Right lobe of liver (tissue), 6 donors: ENCODE measurements at regions not wholly inside any gene's neighbourhood (a gene's known extent, or its start where the extent isn't known, plus 50 kb on each side); places are given as distances from the start of the nearest gene placed in this dataset.

Source experiments
- ATAC-seq, 4 donors: fragments of 200-7000 bp; cut with Tn5 transposase; one replicate each; pipeline ENCODE4 v1.9.1; 2020; ENCODE audit warnings: mild to moderate bottlenecking in 4 of 4, moderate library complexity in 4 of 4
- DNase-seq, 3 donors: peaks; one replicate each; pipeline ENCODE4 v3.0.0-alpha.2; 2020
- H3K27ac ChIP-seq, 3 donors: fragments of 200-600 bp; one replicate each; pipeline ENCODE4 v1.8.0; 2022
- H3K27me3 ChIP-seq, 2 donors: fragments of 200-600 bp; one replicate each; pipeline ENCODE4 v1.8.0; 2022
- H3K36me3 ChIP-seq, 4 donors: fragments of 200-600 bp; sonication (generic) in 1 of 4; one replicate each; pipeline versions ENCODE4 v1.5.1 to v1.8.0; 2017 to 2022; ENCODE audit warnings: control low read depth in 1 of 4
- H3K4me1 ChIP-seq, 4 donors: fragments of 200-600 bp; sonication (generic) in 1 of 4; one replicate each; pipeline versions ENCODE4 v1.5.1 to v1.8.0; 2017 to 2022; ENCODE audit warnings: control low read depth in 1 of 4
- H3K4me3 ChIP-seq, 3 donors: fragments of 200-600 bp; one replicate each; pipeline ENCODE4 v1.8.0; 2022
- H3K9me3 ChIP-seq, 4 donors: fragments of 200-600 bp; sonication (generic) in 1 of 4; one replicate each; pipeline versions ENCODE4 v1.5.1 to v1.8.0; 2017 to 2022; ENCODE audit warnings: control low read depth in 1 of 4
- POLR2A ChIP-seq: fragments of 450-650 bp; IDR thresholded peaks from one replicate; pipeline ENCODE4 v1.6.1; 2017; ENCODE audit warnings: antibody characterized with exemption, mild to moderate bottlenecking
- WGBS: methylation state at CpG from one replicate; pipeline ENCODE4 v1.1.6; 2018; ENCODE audit warnings: low coverage, low lambda C conversion rate; ENCODE audit not compliant: insufficient coverage; ENCODE audit errors: missing lambda C conversion rate; 5-methylcytosine and 5-hydroxymethylcytosine counted together
- intact Hi-C, 2 donors: fragments of 100-400 bp; cut with DNase I; formaldehyde crosslinking; loops; one replicate each; pipeline versions ENCODE4 v1.11.2 to v1.14.1; 2022
- TF ChIP-seq, protein P1 (sequence below), 4 donors: fragments of 200-600 bp in 3 of 4; fragments of 450-650 bp in 1 of 4; IDR thresholded peaks; one replicate each; pipeline versions ENCODE4 v1.5.1 to v1.8.0; 2016 to 2022; ENCODE audit warnings: antibody characterized with exemption in 4 of 4, mild to moderate bottlenecking in 2 of 4
- donor health status: DM: no; HTN: yes; CAD: no.
- donor health status: DM: no; HTN: no; CAD: no.
- donor health status: DM: no; HTN: no; CAD: no.
- donor health status: DM: no; HTN: yes; CAD: no.
- donor health status: DM: no; HTN: yes; CAD: no.

GRCh38 chr1:195999022-195999421 is 609.2 kb downstream of the KCNT2 start:
- Histone ChIP-seq H3K9me3 (no peaks in the 10 kb centered on the region), H3K36me3 (no peaks in the 10 kb centered on the region), H3K4me1 (no peaks in the 10 kb centered on the region), H3K4me3 (no peak overlapping the region), H3K27me3 (no peaks in the 10 kb centered on the region), H3K27ac (no peak overlapping the region)
- no peak for DNase-seq
- ATAC-seq, result no peak
- intact Hi-C loops, result no loop called here
- 78% methylated on average over 2 of the region's 2 CpGs for WGBS
- no peak for TF ChIP-seq POLR2A
- TF ChIP-seq, protein P1, sequence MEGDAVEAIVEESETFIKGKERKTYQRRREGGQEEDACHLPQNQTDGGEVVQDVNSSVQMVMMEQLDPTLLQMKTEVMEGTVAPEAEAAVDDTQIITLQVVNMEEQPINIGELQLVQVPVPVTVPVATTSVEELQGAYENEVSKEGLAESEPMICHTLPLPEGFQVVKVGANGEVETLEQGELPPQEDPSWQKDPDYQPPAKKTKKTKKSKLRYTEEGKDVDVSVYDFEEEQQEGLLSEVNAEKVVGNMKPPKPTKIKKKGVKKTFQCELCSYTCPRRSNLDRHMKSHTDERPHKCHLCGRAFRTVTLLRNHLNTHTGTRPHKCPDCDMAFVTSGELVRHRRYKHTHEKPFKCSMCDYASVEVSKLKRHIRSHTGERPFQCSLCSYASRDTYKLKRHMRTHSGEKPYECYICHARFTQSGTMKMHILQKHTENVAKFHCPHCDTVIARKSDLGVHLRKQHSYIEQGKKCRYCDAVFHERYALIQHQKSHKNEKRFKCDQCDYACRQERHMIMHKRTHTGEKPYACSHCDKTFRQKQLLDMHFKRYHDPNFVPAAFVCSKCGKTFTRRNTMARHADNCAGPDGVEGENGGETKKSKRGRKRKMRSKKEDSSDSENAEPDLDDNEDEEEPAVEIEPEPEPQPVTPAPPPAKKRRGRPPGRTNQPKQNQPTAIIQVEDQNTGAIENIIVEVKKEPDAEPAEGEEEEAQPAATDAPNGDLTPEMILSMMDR (IDR thresholded peaks at IDR 0.05), result no peak

DNA sequence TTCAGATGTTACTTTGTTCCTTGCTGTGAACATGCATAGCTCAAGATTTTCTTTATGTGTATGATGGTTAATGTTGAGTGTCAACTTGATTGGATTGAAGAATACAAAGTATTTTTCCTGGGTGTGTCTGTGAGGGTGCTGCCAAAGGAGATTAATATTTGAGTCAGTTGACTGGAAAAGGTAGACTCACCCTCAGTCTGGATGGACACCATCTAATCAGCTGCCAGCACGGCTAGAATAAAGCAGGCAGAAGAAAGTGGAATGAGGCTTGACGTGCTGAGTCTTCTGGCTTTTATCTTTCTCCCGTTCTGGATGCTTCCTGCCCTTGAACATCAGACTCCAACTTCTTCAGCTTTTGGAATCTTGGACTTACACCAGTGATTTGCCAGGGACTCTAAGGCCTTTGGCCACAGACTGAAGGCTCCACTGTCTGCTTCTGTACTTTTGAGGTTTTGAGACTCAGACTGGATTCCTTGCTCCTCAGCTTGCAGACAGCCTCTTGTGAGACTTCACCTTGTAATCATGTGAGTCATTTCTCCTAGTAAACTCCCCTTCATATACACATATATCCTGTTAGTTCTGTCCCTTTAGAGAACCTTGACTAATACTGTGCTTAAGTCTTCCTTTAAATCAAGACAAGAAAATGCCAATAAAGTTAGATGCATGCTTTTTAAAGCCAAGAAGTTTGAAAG is 626.6 kb downstream of the KCNT2 start:
- Histone ChIP-seq H3K4me1 (no peaks in the 10 kb centered on the region), H3K4me3 (no peak overlapping the region), H3K9me3 (no peaks in the 10 kb centered on the region), H3K27me3 (no peaks in the 10 kb centered on the region), H3K27ac (no peak overlapping the region), H3K36me3 (no peaks in the 10 kb centered on the region)
- DNase-seq (no peak), ATAC-seq (no peak)
- TF ChIP-seq, protein P1 (IDR thresholded peaks at IDR 0.05), result no peak
- TF ChIP-seq POLR2A, result no peak
- intact Hi-C loops, result no loop called here
- 37% methylated on average over 3 of the region's 3 CpGs for WGBS

GRCh38 chr1:195979646-195980045 is 628.6 kb downstream of the KCNT2 start:
- Histone ChIP-seq H3K27me3 (no peaks in the 10 kb centered on the region), H3K36me3 (no peaks in the 10 kb centered on the region), H3K4me3 (no peak overlapping the region), H3K27ac (no peak overlapping the region), H3K4me1 (no peaks in the 10 kb centered on the region), H3K9me3 (no peaks in the 10 kb centered on the region)
- TF ChIP-seq, protein P1 (IDR thresholded peaks at IDR 0.05), result no peak
- no peak for TF ChIP-seq POLR2A
- WGBS, result 75% methylated on average over 1 of the region's 1 CpG
- ATAC-seq (no peak), DNase-seq (no peak)
- intact Hi-C loops, result no loop called here

GRCh38 chr1:195973311-195973904 is 634.8 kb downstream of the KCNT2 start:
- no peak for ATAC-seq
- Histone ChIP-seq H3K9me3 (no peaks in the 10 kb centered on the region), H3K4me1 (no peaks in the 10 kb centered on the region), H3K27ac (no peak overlapping the region), H3K27me3 (no peaks in the 10 kb centered on the region), H3K36me3 (no peaks in the 10 kb centered on the region), H3K4me3 (no peak overlapping the region)
- intact Hi-C loops, result no loop called here
- TF ChIP-seq, protein P1 (IDR thresholded peaks at IDR 0.05), result no peak
- TF ChIP-seq POLR2A, result no peak
- DNase-seq, result no peak
- WGBS, result 44% methylated on average over 1 of the region's 1 CpG
